SK-N-SH (cell line): ENCODE measurements at regions not wholly inside any gene's neighbourhood (a gene's known extent, or its start where the extent isn't known, plus 50 kb on each side); places are given as distances from the start of the nearest gene placed in this dataset.

Experiments
- GABPA ChIP-seq: IDR thresholded peaks from 2 replicates; pipeline ENCODE4 v1.4.0; 2012; ENCODE audit warnings: low read depth, mild to moderate bottlenecking
- POLR2AphosphoS5 ChIP-seq: IDR thresholded peaks from 2 replicates; pipeline ENCODE4 v1.6.1; 2012; ENCODE audit warnings: low read depth, low read length
- TF ChIP-seq, protein P1 (sequence below): fragments of 200-600 bp; sonication (generic); IDR thresholded peaks from 2 replicates; pipeline ENCODE4 v1.6.1; 2017; ENCODE audit warnings: antibody characterized with exemption, mild to moderate bottlenecking, moderate library complexity
- TF ChIP-seq, protein P2 (sequence below): IDR thresholded peaks from 2 replicates; pipeline ENCODE4 v1.4.0; 2012; ENCODE audit warnings: low read depth

DNA sequence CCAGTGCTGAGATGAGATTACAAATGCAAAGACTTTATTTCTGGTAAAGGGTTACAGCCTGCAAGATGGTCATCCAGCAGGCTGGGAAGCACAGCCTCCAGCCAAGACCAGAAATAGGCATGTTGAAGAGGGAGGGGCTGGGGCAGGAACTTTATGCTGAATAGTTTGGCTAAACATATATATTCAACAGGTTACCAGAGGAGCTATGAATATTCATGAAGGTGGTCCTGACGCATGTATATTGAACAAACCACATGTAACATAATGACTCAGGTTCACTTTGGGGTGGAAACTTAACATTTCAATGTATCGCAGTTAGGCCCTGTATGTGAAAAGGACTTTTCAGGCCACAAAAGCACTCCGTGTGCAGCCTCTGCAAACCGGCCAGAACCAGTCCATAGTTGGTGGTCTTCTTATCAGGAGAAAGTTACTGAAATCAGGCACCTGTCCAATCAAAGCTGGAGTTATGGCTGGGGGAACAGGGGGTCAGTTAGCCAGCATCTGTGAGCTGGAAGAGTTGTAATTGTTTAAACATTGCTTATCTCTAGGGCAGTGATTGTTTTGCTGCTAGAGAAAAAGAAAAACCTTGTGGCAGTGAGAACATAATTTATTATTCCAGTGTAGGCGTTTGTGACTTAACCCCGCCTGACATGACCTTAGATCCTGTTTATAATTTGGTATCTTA, 372.9 kb upstream of the AUTS2 start:
- TF ChIP-seq, protein P1, sequence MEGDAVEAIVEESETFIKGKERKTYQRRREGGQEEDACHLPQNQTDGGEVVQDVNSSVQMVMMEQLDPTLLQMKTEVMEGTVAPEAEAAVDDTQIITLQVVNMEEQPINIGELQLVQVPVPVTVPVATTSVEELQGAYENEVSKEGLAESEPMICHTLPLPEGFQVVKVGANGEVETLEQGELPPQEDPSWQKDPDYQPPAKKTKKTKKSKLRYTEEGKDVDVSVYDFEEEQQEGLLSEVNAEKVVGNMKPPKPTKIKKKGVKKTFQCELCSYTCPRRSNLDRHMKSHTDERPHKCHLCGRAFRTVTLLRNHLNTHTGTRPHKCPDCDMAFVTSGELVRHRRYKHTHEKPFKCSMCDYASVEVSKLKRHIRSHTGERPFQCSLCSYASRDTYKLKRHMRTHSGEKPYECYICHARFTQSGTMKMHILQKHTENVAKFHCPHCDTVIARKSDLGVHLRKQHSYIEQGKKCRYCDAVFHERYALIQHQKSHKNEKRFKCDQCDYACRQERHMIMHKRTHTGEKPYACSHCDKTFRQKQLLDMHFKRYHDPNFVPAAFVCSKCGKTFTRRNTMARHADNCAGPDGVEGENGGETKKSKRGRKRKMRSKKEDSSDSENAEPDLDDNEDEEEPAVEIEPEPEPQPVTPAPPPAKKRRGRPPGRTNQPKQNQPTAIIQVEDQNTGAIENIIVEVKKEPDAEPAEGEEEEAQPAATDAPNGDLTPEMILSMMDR = no peak
- TF ChIP-seq, protein P2, sequence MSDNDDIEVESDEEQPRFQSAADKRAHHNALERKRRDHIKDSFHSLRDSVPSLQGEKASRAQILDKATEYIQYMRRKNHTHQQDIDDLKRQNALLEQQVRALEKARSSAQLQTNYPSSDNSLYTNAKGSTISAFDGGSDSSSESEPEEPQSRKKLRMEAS = no peak
- TF ChIP-seq GABPA (no peak), POLR2AphosphoS5 (no peak)
